RWPE1 (cell line): ENCODE measurements at regions not wholly inside any gene's neighbourhood (a gene's known extent, or its start where the extent isn't known, plus 50 kb on each side); places are given as distances from the start of the nearest gene placed in this dataset.
"Not testable (repeated sequence)": the region's sequence is repeated elsewhere in the genome, so short reads cannot be mapped to it uniquely, and the experiment has no call there.

ENCODE experiments used
- CTCF ChIA-PET: fragments of 350-600 bp; sonication (Branson Sonifier 250); formaldehyde crosslinking; extraction: SDS; loops from one replicate; lab custom pipeline; 2021; lab: Yijun Ruan, JAX
- POLR2A ChIA-PET: fragments of 400-600 bp; formaldehyde crosslinking; extraction: SDS; loops from one replicate; lab custom pipeline; 2020; ENCODE audit warnings: antibody characterized with exemption; ENCODE audit not compliant: low non-redundant PET; lab: Yijun Ruan, JAX
- DNase-seq: peaks from one replicate; pipeline ENCODE4 v3.0.0; 2012; ENCODE audit warnings: low spot score
- H3K27ac ChIP-seq: fragments of 450-650 bp; 2 replicates; pipeline ENCODE4 v1.5.1; 2017
- TF ChIP-seq, protein P1 (sequence below): fragments of 450-650 bp; conservative IDR thresholded peaks from 2 replicates; pipeline ENCODE4 v1.5.1; 2017; ENCODE audit warnings: low read depth, mild to moderate bottlenecking

DNA sequence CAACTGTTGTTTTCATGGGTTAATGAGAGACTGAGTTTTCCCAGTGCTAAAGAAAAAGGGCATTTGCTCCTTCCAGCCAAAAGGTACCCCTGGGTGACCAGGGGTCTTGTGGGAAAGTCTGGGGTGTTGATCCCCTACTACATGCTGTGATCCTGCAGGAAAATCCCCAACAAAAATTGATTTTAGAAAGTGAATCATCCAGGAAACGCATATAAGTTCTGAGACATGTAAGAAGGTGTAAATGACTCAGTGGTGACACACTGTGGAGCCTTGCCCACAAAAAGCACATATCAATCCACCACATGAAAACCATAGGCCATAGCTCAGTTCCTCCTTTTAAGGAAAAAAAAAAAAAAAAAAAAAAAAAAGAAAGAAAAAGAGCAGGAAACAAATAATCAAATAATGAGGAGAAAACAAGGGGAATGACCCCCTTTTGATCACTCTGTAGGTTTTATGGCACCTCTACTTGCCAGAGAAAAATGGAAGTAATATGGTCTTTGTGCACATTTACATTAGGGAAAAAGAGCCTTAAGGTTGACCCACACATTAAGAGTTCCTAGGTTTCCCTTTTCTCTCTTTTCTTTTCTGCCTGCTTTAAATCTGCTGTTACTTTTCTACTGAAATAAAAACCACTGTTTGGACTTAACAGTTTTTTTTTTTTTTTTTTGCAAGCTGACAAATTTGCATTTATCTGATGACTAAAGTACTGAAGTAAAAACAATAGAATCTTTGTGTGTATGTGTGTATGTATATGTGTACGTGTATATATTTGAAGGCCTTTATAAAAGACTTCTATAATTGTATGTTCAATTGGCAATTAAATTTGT is 386.0 kb downstream of the KIF20B start:
- H3K27ac ChIP-seq: no peak overlapping the region
- ChIA-PET CTCF (interaction anchor here (0.6 kb wide), 2 partner anchors 175 to 529 kb away, joined by 3 to 4 read pairs; no protein-coding TSS in a partner anchor), POLR2A (no interaction called here)
- peak; percentile 59 for DNase-seq
- TF ChIP-seq, protein P1, sequence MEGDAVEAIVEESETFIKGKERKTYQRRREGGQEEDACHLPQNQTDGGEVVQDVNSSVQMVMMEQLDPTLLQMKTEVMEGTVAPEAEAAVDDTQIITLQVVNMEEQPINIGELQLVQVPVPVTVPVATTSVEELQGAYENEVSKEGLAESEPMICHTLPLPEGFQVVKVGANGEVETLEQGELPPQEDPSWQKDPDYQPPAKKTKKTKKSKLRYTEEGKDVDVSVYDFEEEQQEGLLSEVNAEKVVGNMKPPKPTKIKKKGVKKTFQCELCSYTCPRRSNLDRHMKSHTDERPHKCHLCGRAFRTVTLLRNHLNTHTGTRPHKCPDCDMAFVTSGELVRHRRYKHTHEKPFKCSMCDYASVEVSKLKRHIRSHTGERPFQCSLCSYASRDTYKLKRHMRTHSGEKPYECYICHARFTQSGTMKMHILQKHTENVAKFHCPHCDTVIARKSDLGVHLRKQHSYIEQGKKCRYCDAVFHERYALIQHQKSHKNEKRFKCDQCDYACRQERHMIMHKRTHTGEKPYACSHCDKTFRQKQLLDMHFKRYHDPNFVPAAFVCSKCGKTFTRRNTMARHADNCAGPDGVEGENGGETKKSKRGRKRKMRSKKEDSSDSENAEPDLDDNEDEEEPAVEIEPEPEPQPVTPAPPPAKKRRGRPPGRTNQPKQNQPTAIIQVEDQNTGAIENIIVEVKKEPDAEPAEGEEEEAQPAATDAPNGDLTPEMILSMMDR: no peak

DNA sequence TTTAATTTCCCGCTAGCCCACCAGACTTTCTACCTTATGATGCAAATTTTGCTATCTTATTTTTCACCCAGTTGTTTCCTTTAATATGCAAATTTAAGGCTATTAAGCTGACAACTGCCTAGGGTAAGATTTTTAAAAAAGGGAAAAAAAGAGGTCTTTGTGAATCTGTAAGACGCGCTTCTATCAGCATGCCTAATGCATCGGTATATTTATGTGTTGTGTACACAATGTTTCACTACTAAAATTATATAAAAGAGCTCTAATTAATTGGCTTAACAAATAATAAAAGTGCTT is 386.6 kb downstream of the KIF20B start:
- DNase-seq: no peak
- H3K27ac ChIP-seq: no peak overlapping the region
- TF ChIP-seq, protein P1: no peak
- ChIA-PET CTCF (interaction anchor here (0.6 kb wide), 3 partner anchors 174 to 528 kb away, joined by 3 to 4 read pairs (median 3); no protein-coding TSS in a partner anchor), POLR2A (no interaction called here)

DNA sequence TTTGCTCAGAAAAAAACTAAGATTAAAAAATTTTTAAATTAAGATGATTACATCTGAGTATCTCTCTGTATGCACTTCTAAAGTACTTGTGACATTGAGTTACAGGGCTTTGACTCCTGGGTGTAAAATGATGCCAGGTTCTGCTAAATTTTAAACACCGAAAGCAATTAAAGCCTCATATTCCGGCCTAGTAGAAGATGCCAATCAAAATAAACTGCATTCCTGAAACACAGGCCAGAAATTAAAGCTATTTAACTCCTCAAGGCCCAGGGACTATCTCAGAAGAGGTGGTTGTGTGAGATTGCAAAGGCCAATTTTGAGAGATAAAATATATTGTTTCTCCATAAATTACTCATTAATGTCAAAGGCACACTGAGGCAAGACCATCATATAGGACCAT is 388.3 kb downstream of the KIF20B start:
- ChIA-PET CTCF (interaction anchor here (0.6 kb wide), 1 partner anchor 137 kb away, joined by 3 read pairs; no protein-coding TSS in a partner anchor), POLR2A (no interaction called here)
- H3K27ac ChIP-seq: no peak overlapping the region
- TF ChIP-seq, protein P1: no peak
- no peak for DNase-seq

DNA sequence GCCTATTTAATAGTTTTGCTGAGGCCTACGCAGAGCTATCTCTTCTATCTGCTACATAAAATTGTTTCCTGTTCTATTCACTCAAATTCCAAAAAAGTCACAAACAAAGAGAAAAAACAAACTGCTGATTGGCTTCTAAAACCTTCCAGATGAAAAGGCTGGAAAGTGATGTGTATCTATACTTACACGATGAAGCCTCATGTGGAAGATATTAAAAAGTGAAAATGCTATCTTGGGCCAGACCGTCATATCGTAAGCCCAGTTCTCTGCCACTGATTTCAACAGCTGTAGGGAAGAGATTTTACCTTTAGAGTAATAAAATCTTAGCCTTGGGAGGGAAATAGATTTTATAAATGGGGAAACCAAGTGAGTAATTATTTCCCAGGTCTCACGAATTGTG is 394.8 kb downstream of the KIF20B start:
- H3K27ac ChIP-seq: no peak overlapping the region
- POLR2A ChIA-PET: no interaction called here

DNA sequence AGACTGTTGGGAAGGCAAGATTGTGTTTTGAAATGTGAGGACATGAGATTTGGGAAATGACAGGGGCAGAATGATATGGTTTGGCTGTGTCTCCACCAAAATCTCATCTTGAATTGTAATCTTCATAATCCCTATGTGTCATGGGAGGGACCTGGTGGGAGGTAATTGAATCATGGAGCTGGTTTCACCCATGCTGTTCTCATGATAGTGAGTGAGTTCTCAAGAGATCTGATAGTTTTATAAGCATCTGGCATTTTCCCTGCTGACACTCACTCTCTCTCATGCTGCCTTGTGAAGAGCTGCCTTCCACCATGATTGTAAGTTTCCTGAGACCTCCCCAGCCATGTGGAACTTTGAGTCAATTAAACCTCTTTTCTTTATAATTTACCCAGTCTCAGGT is 406.2 kb downstream of the KIF20B start:
- DNase-seq, H3K27ac ChIP-seq, POLR2A ChIA-PET: not testable (repeated sequence)
- CTCF ChIA-PET: interaction anchor here (0.6 kb wide), 1 partner anchor 132 kb away, joined by 3 read pairs; no protein-coding TSS in a partner anchor

More for the DNA sequence above, 394.8 kb downstream of the KIF20B start:
- TF ChIP-seq, protein P1: no peak
- DNase-seq: no peak
- CTCF ChIA-PET: interaction anchor here (0.6 kb wide), 1 partner anchor 623 kb away, joined by 3 read pairs; no protein-coding TSS in a partner anchor

DNA sequence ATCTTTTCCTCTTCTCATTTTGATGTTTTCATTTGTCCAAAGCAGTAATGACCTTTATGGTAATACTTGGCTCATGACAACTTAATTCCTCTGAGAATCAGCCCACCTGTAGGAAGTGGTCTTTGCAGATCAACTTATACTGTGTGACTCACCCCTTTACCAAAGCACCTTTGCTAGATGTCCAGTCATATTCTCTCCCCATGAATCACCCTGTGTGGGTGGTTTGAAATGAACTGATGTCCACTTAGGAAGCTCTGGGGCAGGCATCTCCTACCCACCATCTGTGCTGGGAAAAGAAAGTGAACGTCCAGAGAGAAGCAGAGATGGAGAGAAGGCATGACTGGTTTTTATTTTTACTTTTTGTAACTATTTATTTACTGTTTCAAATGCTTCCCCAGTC is 410.3 kb downstream of the KIF20B start:
- POLR2A ChIA-PET: no interaction called here
- CTCF ChIA-PET: no interaction called here
- no peak overlapping the region for H3K27ac ChIP-seq
- TF ChIP-seq, protein P1: no peak
- DNase-seq: peak; percentile 14

DNA sequence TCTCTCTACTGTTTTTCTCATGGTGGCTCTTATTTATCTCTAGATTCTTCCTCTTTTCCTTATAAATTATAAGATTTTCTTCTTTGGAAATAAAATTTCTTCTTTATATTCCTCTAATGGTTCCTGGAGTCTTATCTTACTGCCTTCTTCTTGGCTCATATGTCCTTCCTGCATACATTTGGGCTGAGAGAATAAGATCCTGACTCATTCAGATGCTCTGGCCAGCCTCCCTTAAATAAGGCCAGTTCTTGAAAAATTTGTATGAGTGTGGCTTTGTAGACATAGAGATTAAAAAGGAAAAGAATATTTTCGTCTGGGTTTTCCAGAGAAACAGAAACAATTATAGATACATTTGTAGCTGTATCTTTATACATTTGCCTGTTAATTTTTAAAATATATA is 411.3 kb downstream of the KIF20B start:
- CTCF ChIA-PET: no interaction called here
- no peak for DNase-seq
- H3K27ac ChIP-seq: no peak overlapping the region
- POLR2A ChIA-PET: no interaction called here
- TF ChIP-seq, protein P1: no peak

DNA sequence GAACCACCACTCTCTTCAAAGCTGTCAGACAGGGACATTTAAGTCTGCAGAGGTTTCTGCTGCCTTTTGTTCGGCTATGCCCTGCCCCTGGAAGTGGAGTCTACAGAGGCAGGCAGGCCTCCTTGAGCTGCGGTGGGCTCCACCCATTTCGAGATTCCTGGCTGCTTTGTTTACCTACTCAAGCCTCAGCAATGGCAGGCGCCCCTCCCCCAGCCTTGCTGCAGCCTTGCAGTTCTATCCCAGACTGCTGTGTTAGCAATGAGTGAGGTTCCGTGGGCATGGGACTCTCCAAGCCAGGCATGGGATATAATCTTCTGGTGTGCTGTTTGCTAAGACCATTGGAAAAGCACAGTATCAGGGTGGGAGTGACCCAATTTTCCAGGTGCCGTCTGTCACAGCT is 417.2 kb downstream of the KIF20B start:
- CTCF ChIA-PET, POLR2A ChIA-PET, H3K27ac ChIP-seq, DNase-seq: not testable (repeated sequence)

DNA sequence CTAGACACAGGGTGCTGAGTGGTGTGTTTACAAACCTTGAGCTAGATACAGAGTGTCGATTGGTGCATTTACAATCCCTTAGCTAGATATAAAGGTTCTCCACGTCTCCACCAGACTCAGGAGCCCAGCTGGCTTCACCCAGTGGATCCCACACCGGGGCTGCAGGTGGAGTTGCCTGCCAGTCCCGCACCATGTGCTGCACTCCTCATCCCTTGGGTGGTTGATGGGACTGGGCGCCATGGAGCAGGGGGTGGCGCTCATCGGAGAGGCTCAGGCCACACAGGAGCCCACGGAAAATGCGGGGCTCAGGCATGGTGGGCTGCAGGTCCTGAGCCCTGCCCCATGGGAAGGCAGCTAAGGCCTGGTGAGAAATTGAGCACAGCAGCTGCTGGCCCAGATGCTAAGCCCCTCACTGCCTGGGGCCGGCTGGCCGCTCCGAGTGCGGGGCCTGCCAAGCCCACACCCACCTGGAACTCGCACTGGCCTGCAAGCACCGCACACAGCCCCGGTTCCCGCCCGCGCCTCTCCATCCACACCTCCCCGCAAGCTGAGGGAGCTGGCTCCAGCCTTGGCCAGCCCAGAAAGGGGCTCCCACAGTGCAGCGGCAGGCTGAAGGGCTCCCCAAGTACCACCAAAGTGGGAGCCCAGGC is 418.4 kb downstream of the KIF20B start:
- DNase-seq, POLR2A ChIA-PET, H3K27ac ChIP-seq, CTCF ChIA-PET: not testable (repeated sequence)
